Ishikawa (cell line): ENCODE measurements at regions not wholly inside any gene's neighbourhood (a gene's known extent, or its start where the extent isn't known, plus 50 kb on each side); places are given as distances from the start of the nearest gene placed in this dataset.
A peak's percentile ranks its signal among the peaks of the same experiment; 100 is the strongest.

Source experiments
- CEBPB ChIP-seq: IDR thresholded peaks from 2 replicates; pipeline ENCODE4 v1.6.1; 2012
- CREB1 ChIP-seq: IDR thresholded peaks from 2 replicates; pipeline ENCODE4 v1.6.1; 2012; ENCODE audit warnings: low read depth
- EGR1 ChIP-seq: IDR thresholded peaks from 2 replicates; pipeline ENCODE4 v1.6.1; 2012
- EP300 ChIP-seq: IDR thresholded peaks from 2 replicates; pipeline ENCODE4 v1.6.1; 2012; ENCODE audit warnings: borderline replicate concordance
- FOXM1 ChIP-seq: IDR thresholded peaks from 2 replicates; pipeline ENCODE4 v1.6.1; 2012; ENCODE audit warnings: low read depth, borderline replicate concordance
- MAX ChIP-seq: IDR thresholded peaks from 2 replicates; pipeline ENCODE4 v1.6.1; 2012
- NFIC ChIP-seq: IDR thresholded peaks from 2 replicates; pipeline ENCODE4 v1.6.1; 2012
- RAD21 ChIP-seq: IDR thresholded peaks from 2 replicates; pipeline ENCODE4 v1.6.1; 2012; ENCODE audit warnings: low read depth
- REST ChIP-seq: IDR thresholded peaks from 2 replicates; pipeline ENCODE4 v1.6.1; 2012; ENCODE audit warnings: low read depth, mild to moderate bottlenecking
- TAF1 ChIP-seq: IDR thresholded peaks from 2 replicates; pipeline ENCODE4 v1.6.1; 2012; ENCODE audit warnings: low read depth, mild to moderate bottlenecking
- TCF12 ChIP-seq: IDR thresholded peaks from 2 replicates; pipeline ENCODE4 v1.6.1; 2012; ENCODE audit warnings: low read depth
- TEAD4 ChIP-seq: IDR thresholded peaks from 2 replicates; pipeline ENCODE4 v1.6.1; 2012
- YY1 ChIP-seq: IDR thresholded peaks from 2 replicates; pipeline ENCODE4 v1.6.1; 2012; ENCODE audit warnings: low read depth
- ZBTB7A ChIP-seq: IDR thresholded peaks from 2 replicates; pipeline ENCODE4 v1.6.1; 2012; ENCODE audit warnings: low read depth
- TF ChIP-seq, protein P1 (sequence below): IDR thresholded peaks from 2 replicates; pipeline ENCODE4 v1.6.1; 2012

GRCh38 chr4:107192601-107193000 lies 156.5 kb upstream of the DKK2 start:
- TF ChIP-seq RAD21 (no peak), ZBTB7A (no peak), CREB1 (no peak), TCF12 (no peak), FOXM1 (no peak), EP300 (no peak)
- TF ChIP-seq, protein P1, sequence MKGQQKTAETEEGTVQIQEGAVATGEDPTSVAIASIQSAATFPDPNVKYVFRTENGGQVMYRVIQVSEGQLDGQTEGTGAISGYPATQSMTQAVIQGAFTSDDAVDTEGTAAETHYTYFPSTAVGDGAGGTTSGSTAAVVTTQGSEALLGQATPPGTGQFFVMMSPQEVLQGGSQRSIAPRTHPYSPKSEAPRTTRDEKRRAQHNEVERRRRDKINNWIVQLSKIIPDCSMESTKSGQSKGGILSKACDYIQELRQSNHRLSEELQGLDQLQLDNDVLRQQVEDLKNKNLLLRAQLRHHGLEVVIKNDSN = no peak

DNA sequence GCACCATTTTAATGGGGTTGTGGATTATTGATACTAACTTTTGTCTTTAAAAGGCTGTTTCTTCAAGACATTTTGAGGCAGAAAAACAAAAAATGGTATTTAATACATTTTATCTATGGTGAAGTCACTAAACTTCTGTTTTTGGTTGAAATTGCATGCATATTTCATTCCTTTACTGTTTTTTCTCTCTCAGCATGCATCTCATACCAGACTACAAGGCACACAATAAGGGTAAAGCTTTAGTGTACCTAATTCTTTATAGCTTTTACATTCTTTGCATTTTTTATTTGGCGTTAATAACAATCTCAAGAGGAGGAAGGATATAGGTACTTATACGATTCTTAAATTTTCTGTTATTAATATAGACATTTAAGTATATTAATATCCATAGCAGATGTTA lies 151.0 kb upstream of the DKK2 start:
- TF ChIP-seq MAX (no peak), TEAD4 (peak; percentile 55)

DNA sequence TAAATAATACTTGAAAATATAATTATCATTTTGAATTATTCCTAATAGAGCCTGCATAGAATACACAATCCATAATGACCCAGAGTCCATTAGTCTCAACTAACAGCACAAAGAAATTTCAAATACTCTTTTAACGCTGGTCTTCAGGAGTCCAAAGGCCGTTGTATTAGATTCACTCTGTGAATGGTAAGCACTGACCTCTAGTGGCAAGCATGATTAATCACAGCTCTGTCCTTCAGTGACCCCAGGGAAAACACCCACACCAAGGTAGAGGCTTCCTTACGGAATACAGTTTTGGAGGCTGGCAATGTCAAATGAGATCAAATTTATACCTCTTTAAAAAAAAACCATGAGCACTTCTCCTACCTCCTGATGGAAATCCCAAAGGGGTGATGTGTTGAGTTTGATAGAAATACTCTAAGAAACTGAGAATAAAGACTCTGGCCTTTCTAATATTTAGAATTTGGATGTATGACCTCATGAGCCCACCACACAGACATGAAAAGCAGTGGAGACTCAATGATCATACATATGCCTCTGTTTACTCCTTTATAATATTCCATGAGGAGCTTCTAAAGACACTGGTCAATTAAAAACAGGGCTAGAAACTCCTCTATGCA lies 147.2 kb upstream of the DKK2 start:
- TF ChIP-seq RAD21 = peak; percentile 83
- no peak for TF ChIP-seq CEBPB

- TF ChIP-seq YY1 (no peak), RAD21 (no peak), ZBTB7A (no peak), TCF12 (no peak), EP300 (no peak), TAF1 (no peak), CREB1 (no peak), EGR1 (no peak), MAX (no peak)
- TF ChIP-seq, protein P1 = no peak
Measured at GRCh38 chr4:107182347-107182746, 146.2 kb upstream of the DKK2 start.

DNA sequence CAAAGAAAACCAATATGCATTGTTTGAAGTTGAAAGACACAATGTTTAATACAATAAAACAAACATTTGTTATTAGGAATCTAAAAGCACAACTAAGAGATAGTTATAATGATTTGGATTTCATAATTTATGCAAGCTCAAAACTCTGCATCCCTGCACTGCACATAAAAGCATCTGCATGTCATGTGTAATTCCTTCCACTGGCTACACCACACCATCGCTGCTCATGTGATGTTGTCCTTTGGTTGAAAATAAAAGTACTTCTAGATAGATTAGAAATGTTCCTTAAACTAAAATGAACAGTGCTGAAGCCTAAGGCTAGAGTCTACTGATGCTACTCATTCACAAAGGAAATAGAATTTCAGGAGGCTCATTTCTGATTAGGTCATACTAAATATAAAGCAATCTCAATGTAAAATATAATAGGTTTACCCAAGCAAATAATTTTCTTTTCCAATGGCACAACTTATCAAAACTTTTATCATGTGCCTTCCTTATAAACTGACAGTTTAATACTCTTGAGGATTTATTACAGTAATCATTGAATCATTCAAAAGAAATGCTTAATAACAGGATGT lies 130.8 kb upstream of the DKK2 start:
- no peak for TF ChIP-seq TEAD4
- TF ChIP-seq ZBTB7A = no peak
- no peak for TF ChIP-seq YY1
- no peak for TF ChIP-seq RAD21
- TF ChIP-seq FOXM1 = no peak
- TF ChIP-seq EGR1 = no peak
- TF ChIP-seq NFIC = no peak
- TF ChIP-seq CEBPB = no peak
- no peak for TF ChIP-seq TAF1
- TF ChIP-seq, protein P1 = no peak
- no peak for TF ChIP-seq TCF12
- TF ChIP-seq REST = no peak
- TF ChIP-seq CREB1 = no peak
- TF ChIP-seq MAX = no peak
- no peak for TF ChIP-seq EP300

DNA sequence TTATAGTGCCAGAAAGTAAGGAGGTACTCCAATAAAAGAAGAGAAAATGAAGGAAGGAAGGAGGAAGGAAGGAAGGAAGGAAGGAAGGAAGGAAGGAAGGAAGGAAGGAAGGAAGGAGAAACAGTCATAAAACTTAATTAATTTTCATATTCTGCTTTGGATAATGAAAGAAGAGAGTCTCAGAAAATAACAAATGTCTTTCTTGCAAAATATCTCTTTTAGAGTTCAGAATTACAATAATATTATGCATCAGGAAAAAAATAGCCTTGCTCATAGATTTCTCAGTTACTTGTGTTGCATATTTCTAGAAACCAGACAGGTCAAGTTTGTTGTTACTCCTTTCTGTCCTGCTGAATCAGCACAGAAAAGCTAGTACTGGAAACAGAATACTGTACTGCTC lies 130.1 kb upstream of the DKK2 start:
- TF ChIP-seq YY1 = no peak
- no peak for TF ChIP-seq RAD21
- TF ChIP-seq EP300 = no peak
- no peak for TF ChIP-seq TEAD4
- no peak for TF ChIP-seq NFIC
- no peak for TF ChIP-seq FOXM1
- no peak for TF ChIP-seq CREB1
- TF ChIP-seq EGR1 = no peak
- no peak for TF ChIP-seq TAF1
- no peak for TF ChIP-seq MAX

DNA sequence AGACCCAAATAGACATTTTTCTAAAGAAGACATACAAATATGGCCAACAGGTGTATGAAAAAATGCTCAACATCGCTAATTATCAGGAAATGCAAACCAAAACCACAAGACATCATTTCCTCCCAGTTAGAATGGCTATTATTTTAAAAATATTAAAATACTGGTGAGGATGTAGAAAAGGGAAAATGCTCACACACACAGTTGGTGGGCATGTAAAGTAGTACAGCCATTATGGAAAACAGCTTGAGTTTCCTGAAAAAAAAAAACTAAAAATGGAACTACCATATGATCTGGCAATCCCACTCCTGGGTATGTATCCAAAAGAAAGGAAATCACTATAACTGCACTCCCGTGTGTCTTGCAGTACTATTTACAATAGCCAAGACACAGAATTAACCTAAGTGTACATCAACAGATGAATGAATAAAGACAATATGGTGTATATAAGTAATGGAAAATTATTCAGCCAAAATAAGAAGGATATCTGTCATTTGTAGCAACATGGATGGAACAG lies 128.9 kb upstream of the DKK2 start:
- TF ChIP-seq EGR1 (no peak), YY1 (no peak), MAX (no peak), CREB1 (no peak), ZBTB7A (no peak), CEBPB (no peak), TCF12 (no peak), REST (no peak), EP300 (no peak), FOXM1 (no peak), TEAD4 (no peak), NFIC (no peak), RAD21 (no peak), TAF1 (no peak)
- TF ChIP-seq, protein P1 = no peak
